ENCODE measurements at regions not wholly inside any gene's neighbourhood (a gene's known extent, or its start where the extent isn't known, plus 50 kb on each side); places are given as distances from the start of the nearest gene placed in this dataset.
A peak's percentile ranks its signal among the peaks of the same experiment; 100 is the strongest.

DNA sequence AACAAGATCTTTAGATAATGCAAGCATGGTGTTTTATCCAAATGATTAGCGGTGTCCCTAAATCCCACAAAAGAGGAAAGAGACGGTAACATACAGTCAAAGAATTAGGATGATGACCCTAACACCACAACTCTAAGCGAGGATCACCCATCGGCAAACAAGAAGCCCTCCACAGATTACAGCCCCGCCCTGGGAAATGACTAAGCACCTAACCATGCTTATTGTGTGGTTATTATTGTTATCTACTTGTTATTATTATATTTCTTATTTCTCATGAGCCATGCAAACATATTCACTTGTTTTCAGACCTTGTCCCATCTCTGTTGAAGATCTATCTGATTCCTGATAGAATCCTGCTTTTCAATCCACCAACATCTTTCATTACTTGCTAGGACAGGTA is 651.3 kb downstream of the NYAP2 start:
- H3K4me3 ChIP-seq = no peak overlapping the region
- H3K27ac ChIP-seq = no peak overlapping the region
- no peaks in the 10 kb centered on the region for H3K36me3 ChIP-seq
- no peaks in the 10 kb centered on the region for H3K27me3 ChIP-seq
- TF ChIP-seq, protein P1, sequence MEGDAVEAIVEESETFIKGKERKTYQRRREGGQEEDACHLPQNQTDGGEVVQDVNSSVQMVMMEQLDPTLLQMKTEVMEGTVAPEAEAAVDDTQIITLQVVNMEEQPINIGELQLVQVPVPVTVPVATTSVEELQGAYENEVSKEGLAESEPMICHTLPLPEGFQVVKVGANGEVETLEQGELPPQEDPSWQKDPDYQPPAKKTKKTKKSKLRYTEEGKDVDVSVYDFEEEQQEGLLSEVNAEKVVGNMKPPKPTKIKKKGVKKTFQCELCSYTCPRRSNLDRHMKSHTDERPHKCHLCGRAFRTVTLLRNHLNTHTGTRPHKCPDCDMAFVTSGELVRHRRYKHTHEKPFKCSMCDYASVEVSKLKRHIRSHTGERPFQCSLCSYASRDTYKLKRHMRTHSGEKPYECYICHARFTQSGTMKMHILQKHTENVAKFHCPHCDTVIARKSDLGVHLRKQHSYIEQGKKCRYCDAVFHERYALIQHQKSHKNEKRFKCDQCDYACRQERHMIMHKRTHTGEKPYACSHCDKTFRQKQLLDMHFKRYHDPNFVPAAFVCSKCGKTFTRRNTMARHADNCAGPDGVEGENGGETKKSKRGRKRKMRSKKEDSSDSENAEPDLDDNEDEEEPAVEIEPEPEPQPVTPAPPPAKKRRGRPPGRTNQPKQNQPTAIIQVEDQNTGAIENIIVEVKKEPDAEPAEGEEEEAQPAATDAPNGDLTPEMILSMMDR (IDR thresholded peaks at IDR 0.05; ENCODE audit: low read depth, low read length) = no peak
- H3K9me3 ChIP-seq (ENCODE audit: low read depth) = no peaks in the 10 kb centered on the region
- no peak for DNase-seq (ENCODE audit: low read depth in 1 of 2, low spot score in 1 of 2)
- peaks cover 14% of the 10 kb centered on the region for H3K4me1 ChIP-seq (ENCODE audit: low read depth)

DNA sequence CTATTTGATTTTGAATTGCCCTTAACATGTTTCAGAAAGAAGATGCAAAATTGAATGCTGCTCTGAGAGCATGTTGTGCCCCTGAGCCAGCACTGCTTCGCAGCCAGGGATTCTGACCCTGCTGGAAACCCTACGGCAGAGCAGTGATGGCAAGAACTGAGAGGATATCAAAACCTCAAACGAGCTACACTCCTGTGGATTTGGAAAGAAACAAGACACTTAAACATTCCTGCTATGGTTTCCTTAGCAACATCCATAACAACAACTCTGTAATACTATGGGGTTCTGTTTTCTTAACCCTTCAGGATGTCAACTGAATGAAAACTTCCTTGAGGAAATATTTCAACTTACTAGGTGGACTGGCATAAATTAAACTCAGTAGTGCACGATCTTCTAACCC is 649.1 kb downstream of the NYAP2 start:
- Histone ChIP-seq H3K4me1 (ENCODE audit: low read depth) (peaks cover 14% of the 10 kb centered on the region), H3K27ac (no peak overlapping the region), H3K4me3 (no peak overlapping the region), H3K36me3 (no peaks in the 10 kb centered on the region), H3K27me3 (no peaks in the 10 kb centered on the region), H3K9me3 (ENCODE audit: low read depth) (no peaks in the 10 kb centered on the region)
- DNase-seq (ENCODE audit: low read depth in 1 of 2, low spot score in 1 of 2) = peak; percentile 32 to 83
- TF ChIP-seq, protein P1 (IDR thresholded peaks at IDR 0.05; ENCODE audit: low read depth, low read length) = no peak

DNA sequence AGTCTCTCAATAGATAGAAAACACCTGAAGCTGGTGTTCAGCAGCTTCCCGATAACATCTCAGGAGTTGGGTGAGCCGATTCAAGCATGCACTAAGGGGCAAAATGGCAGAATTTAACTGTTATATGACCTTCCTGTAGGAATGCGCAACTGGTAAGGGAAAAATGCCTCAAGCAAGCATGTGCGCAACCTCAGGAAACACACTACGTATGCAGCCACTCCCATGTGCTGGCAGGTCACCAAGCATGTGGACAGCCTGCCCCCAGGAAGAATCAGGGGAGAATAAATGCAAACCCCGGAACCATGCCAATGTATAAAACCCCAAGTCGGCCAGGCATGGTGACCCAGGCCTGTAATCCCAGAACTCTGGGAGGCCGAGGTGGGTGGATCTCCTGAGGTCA is 645.6 kb downstream of the NYAP2 start:
- H3K4me1 ChIP-seq (ENCODE audit: low read depth) = peaks cover 6% of the 10 kb centered on the region
- H3K36me3 ChIP-seq = no peaks in the 10 kb centered on the region
- H3K27me3 ChIP-seq = no peaks in the 10 kb centered on the region
- TF ChIP-seq, protein P1 (IDR thresholded peaks at IDR 0.05; ENCODE audit: low read depth, low read length) = no peak
- H3K27ac ChIP-seq = no peak overlapping the region
- H3K9me3 ChIP-seq (ENCODE audit: low read depth) = no peaks in the 10 kb centered on the region
- H3K4me3 ChIP-seq = no peak overlapping the region
- no peak for DNase-seq (ENCODE audit: low read depth in 1 of 2, low spot score in 1 of 2)

DNA sequence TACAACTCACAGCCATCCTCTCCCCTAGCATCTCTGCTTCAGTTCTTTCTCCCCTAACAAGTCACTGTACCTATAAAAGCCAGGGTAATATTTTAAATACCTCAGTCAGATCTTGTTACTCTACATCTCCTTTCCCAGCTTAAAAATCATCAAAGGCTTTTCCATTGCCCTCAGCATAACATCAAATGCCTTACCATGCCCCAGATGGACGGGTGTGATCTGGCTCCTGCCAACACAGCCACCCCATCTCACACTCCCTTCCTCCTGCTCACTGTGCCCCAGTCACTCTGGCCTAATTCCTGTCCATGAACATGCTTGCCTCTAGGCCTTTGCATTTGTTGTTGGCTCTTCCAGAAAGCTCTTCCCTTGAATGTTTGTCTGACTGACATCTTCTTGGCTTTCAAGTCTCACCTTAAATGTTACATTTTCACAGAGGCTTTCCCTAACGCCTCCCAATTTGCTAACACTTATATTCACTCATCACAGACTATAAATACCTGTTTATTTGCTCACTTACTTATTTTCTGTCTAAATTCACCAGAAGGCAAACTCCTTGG is 640.9 kb downstream of the NYAP2 start:
- DNase-seq (ENCODE audit: low read depth in 1 of 2, low spot score in 1 of 2) = no peak
- TF ChIP-seq, protein P1 (IDR thresholded peaks at IDR 0.05; ENCODE audit: low read depth, low read length) = no peak

DNA sequence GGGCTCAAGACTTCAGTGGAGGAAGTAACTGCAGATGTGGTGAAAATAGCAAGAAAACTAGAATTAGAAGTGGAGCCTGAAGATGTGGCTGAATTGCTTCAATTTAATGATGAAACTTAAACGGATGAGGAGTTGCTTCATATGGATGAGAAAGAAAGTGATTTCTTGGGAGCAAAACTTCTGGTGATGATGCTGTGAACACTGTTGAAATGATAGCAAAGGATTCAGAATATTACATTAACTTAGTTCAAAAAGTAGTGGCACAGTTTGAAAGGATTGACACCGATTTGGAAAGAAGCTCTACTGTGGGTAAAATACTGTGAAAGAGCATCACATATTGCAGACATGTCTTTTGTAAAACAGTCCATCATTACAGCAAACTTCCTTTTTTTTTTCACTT is 638.0 kb downstream of the NYAP2 start:
- H3K27ac ChIP-seq = no peak overlapping the region
- no peaks in the 10 kb centered on the region for H3K9me3 ChIP-seq (ENCODE audit: low read depth)
- TF ChIP-seq, protein P1 (IDR thresholded peaks at IDR 0.05; ENCODE audit: low read depth, low read length) = no peak
- no peaks in the 10 kb centered on the region for H3K36me3 ChIP-seq
- H3K4me3 ChIP-seq = no peak overlapping the region
- H3K27me3 ChIP-seq = no peaks in the 10 kb centered on the region
- no peak for DNase-seq (ENCODE audit: low read depth in 1 of 2, low spot score in 1 of 2)
- H3K4me1 ChIP-seq (ENCODE audit: low read depth) = no peaks in the 10 kb centered on the region

More for the DNA sequence above, 640.9 kb downstream of the NYAP2 start:
- no peaks in the 10 kb centered on the region for H3K9me3 ChIP-seq (ENCODE audit: low read depth)
- no peaks in the 10 kb centered on the region for H3K27me3 ChIP-seq
- H3K36me3 ChIP-seq = no peaks in the 10 kb centered on the region
- H3K4me1 ChIP-seq (ENCODE audit: low read depth) = no peaks in the 10 kb centered on the region
- no peak overlapping the region for H3K4me3 ChIP-seq
- no peak overlapping the region for H3K27ac ChIP-seq

Data from cardiac muscle cell (in vitro differentiated cells and primary cell).